GM19043 (cell line): ENCODE measurements at regions not wholly inside any gene's neighbourhood (a gene's known extent, or its start where the extent isn't known, plus 50 kb on each side); places are given as distances from the start of the nearest gene placed in this dataset.

ENCODE experiments used
- ATAC-seq: cut with Tn5 transposase; IDR thresholded peaks from one replicate; pipeline ENCODE4 v1.9.1; 2021; ENCODE audit warnings: low read depth; ENCODE audit not compliant: unreplicated experiment

DNA sequence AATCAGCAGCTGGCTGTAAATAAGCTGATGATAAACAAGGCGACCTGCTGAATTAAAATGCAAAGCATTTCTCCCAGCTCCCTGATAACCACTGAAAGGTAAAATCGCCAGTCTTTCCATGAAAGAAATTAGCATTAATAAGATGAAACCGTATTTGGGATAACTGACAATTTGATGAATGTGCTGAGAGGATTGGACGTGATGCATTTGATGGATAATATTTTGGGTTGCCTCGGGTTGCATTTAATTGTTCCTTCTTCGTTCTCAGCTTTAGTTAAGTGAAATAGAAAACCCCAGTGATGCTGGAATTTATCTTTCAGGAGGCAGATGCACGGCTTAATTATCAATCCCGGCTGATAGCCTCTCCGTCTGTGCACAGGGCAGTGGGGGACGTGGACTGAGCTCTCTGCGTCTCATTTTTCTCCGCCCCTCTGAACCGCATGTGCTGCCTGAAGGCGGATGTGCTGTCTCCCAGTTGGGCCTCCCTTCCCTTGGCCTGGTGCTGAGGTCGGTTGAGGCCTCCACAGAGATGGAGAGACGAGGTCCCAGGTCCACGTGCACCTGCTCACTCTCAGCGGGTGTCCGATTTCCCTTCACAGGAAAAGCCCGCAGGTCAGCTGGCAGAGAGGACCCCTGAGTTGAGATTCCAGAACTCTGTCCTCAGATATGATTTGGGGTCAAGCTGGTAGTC, 846.2 kb downstream of the BRD1 start:
- ATAC-seq, result no peak

GRCh38 chr22:48980918-48981317, 846.8 kb downstream of the BRD1 start:
- no peak for ATAC-seq

DNA sequence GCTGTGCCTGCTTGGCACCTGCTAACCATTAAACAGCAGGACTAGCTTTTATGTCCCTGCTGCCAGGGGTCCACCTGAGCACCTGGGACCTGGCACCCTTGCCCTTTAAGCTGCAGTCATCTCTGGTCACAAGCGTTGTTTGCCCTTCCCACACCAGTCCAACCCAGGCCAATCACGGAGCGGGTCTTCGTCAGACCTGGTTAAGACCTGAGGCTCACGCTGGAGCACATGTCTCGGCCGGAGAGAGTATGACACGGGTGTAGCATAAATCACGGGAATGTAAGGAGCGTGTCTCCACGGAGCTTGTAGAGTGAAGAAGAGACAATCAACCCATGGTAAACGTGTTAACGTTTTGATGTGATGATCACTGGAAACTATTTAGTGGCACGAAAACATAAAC, 847.3 kb downstream of the BRD1 start:
- no peak for ATAC-seq

DNA sequence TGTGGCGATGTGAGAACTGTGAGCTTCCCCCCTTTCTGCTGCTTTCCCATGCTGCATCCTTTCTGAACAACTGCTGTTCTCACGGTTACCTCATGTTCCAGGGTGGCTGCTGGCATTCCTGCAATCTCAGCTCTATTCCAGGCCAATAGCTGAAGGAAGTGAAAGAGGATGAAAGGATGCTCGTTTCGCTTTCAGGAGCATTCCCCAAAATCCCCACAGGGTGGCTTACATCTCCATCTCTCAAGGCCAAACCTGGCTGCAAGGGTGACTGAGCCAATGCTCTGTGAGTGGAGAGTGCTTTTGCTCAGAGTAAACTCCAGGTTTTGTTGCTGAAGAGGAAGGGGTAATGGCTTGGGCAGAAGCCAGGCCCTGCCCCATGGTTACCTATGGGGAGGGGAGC, 848.2 kb downstream of the BRD1 start:
- no peak for ATAC-seq

DNA sequence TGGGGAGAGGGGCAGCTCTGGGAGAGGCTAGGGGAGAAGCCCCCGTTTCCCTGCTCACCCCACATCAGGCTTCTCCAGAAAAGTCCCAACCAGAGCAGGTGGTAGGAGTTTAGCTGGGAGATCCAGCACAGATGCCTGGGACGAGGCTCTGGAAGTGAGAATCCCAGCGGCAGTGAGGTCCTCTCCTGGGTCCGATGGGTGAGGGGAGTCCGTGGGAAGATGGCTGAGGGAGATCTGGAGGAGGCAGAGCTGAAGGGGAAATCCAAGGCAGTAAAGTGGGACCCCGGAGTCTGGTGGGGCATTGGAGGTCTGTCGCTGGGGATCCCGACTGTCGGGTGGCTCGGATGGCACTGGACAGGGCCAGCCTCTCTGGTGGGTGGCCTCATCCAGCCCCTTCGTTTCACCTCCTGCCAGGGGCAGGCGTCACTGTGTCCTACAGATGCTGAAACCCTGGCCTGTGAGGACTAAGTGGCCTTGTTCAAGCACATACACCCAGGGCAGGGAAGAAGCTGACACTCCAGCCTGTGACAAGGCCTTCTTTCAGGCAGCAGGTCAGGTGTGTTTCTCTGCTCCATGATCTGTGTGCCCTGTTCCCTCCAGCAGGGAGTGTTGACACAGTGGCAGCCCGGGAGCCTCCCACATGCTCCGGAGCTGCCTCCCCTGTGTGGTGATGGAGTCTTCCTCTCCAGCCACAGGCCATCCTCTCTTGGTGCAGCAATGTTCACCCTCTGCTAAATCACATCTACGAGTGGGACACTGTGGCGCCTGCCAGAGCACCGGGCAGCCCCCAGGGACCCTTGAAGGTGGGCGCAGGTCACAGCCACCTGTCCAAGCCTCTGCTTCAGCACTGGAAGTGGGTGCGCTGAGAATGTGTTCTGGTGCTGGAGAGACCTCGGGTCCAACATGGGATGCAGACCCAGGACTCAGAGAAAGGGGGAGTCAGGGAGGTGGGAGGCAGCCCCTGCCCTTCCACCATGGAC, 850.8 kb downstream of the BRD1 start:
- no peak for ATAC-seq

GRCh38 chr22:48975886-48976285, 851.8 kb downstream of the BRD1 start:
- ATAC-seq, result no peak

DNA sequence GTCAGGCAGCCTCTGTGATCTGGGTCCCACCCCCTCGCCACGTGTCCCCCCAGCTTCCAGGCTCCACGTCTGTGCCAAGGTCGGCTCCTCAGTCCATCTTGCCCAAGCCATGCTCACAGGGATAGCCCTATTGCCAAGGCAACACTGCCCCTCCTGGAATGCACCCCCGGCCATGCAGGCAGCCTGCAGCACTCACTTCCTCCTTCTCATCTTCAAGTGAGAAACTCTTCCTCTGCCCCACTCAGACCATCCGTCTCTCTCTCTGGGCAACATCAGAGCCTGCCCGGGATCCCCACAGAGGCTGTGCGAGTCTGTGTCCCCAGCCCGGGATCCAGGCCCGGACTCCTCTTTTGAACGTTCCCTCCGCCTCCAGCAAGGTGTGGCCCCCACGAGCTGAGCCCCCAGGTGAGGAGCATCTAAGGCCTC, 852.3 kb downstream of the BRD1 start:
- ATAC-seq, result no peak

DNA sequence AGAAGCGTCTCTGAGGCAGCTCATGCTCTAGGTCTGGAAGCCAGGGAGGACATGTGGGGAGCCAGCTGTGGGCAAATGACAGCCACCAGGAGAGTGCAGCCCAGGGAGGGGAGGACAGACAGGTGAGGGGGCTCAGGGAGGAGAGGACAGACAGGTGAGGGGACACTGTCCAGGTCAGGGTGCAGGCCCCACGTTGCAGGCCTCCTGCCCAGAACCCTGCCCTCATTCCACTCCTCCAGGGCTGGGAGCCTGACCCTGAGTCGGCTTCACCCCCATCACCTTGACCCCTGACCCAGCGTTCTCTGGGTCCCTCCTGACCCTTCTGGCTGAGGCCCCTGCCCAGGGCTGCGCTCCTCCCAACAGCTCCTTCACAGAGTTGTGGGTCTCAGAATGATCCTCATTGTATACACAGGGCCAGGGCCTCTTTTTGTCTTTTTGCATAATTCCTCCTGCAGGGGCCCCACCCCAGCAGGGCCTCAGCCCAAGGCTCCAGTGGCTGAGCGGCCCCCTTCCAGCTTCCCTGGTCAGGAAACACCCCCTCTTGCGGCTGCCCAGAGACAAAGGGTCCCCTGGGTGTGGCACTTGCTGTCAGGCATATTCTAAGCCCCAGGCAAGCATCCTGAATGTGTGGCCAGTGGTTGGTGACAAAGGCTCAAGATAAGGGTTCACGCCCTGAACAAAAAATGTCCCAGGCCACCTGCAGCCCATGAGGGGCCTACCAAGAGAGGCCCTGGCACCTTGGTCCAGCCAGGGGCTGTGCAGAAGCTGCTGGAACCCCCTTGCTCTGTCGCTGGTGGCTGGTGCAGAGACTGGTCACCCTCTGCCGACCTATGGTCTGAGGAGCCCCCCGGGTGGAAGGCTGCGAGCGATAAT, 853.0 kb downstream of the BRD1 start:
- no peak for ATAC-seq

DNA sequence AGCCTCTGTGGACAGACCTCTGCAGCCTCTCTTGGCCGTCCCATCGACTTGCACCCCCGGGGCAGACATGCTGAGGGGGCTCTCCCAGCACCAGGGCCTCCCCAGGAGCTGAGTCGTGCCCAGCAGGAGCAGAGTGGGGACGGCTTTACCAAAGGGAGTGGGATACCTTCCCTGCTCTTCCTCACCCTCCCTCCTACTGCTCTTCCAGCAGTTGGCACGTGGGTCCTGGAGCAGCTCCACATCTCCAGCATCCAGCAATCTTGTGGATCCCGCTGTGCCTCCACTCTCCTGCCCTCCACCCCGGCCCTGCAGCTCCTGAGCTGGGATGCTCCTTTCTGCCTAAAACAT, 854.0 kb downstream of the BRD1 start:
- no peak for ATAC-seq

DNA sequence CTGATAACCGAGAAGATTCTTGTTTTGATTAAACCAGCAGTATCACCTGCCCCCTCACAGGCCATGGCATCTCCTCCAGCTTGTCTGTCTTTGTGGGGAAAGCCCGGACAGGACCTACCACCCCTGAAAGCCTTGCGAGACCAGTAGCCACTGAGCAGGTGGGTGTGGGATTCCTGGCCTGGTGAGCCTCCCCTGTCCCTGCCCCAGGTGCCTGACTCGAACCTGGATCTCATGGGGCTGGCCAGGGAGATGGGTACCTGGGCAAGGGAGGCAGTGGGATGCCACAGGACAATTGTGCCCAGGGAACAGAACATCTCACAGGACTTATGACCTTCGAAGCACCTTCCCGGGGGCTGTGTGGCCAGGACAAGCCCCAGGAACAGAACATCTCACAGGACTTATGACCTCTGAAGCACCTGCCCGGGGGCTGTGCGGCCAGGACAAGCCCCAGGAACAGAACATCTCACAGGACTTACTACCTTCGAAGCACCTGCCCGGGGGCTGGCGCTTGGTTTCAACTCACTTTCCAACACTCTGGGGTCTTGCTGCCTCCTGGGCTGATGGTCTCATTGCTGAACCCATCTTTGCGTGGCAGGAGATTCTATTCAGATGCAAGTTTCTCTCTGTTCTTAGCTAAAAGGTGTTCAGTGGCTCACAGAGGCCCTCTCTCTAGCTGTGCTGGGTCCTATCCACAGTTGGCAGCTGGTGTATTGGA, 854.5 kb downstream of the BRD1 start:
- no peak for ATAC-seq

DNA sequence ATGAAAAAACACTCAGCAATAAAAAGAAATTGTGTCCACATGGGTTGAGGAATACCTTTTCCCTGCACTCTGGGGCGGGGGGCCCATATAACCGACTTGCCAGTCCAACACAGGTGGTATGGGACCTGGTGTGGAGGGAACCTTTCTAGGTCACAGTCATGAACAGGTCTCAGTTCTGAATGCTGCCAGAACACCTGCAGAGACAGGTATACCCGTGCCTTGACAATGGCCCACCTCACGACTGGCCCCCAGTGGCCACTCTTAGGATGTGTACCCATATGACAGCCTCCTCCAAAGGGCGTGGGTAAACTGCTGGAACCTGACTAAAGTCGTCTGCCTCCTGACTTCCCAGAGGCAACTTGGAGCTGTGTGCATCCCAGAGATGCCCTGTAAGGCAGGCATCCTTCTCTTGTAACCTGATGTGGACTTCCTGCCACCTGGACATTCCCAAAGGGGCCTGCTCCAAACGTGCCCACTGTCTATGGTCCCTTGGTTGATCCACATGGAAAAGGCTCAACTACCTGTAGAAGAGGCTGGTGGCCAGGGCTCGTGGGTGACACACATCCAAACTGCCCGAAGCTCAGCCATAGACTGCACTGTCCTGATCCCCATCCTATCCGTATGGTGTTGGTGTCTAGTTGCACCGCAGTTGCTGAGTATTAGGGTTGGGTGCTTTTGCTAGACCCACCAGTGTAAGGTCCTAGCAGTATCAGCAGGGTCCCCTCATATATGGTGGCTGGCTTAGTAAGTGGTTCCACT, 859.3 kb downstream of the BRD1 start:
- no peak for ATAC-seq

DNA sequence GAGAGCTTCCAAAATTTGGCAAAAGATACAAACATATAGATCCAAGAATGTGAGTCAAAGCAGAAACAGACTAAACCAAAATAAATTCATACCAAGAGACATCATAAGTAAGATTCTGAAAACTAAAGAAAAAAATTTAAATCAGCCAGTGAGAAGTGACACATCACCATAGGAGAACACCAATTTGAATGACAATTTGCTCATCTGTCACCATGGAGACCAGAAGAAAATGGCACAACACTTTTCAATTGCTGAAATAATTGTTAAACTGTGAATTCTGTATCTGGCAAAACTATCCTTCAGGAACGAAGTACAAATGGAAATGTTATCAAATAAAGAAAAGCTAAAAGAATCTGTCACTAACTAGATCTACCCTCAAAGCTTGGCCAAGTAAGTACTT, 864.3 kb downstream of the BRD1 start:
- no peak for ATAC-seq

DNA sequence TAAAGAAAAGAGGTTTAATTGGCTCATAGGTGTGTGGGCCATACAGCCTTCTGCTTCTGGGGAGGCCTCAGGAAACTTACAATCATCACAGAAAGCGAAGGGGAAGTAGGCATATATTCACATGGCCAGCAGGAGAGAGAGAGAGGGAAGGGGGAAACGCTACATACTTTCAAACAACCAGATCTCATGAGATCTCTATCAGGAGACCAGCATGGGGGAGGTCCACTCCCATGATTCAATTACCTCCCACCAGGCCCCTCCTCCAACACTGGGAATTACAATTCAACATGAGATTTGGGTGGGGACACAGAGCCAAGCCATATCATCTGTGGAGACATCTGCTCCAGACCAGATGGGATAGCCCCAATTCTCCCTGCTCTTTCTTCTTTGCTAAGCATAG, 866.0 kb downstream of the BRD1 start:
- ATAC-seq, result no peak

- ATAC-seq, result no peak
Observed at GRCh38 chr22:48960980-48961660, 866.6 kb downstream of the BRD1 start.

GRCh38 chr22:48960576-48960975, 867.1 kb downstream of the BRD1 start:
- ATAC-seq, result no peak

DNA sequence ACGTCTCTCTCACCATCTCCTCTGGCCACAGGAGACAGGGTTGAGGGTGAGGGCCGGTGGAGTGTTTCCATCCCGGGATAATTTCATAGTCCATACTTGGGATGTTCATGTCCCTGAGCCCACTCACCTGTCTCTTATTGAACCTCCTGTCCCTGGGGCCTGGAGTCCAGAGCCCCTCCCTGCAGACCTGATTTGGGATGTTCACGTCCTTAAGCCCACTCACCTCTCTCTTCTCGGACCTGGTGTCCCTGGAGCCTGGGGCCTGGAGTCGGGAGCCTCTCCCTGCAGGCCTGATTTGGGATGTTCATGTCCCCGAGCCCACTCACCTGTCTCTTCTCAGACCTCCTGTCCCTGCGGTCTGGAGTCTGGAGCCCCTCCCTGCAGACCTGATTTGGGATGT, 868.2 kb downstream of the BRD1 start:
- no peak for ATAC-seq

DNA sequence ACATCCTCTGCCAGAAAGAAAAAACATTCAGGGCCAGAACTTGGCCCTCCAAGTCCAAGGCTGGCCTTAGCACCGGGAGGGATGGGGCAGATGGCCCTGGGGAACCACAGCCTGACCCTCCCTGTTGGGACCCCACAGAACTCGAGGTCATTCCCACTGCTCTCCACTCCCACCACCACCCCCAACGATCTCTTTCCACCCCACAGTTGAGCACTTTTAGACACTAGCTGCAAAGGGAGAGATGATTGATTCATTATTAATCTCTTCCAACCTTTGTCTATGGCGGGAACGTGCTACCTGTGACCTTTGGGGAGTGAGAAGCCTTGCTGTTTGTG, 869.7 kb downstream of the BRD1 start:
- ATAC-seq, result no peak

DNA sequence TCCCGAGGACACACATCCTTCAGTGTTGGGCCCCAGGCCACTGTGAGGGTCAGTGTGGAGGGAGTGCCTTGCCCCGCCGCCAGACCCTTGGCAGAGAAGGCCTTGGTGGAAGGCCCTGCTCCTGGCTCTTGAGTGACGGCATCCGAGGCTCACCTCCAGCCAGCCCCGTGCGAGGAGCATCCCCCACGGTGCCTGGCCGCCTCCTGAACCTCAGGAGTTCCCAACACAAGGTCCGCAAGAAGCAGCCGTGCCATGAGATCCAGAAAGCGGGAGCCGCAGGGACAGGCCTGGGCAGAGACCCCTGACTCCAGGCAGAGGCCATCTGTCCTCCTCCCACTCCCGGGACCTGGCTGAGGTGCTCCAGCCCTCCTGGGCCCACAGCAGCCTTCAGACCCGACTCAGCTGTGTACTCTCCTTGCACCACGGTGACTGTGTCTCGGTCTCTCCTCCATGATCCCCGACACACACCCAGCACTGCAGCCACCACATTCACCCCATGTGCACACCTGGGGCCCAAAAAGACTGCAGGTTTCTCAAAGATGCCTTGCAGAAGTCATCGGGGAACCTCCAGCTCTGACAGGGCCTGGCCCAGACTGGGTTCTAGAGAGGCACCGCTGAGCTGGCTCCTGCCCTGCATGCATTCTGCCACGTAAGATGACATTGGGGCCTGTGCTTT, 870.2 kb downstream of the BRD1 start:
- ATAC-seq, result no peak
